OCI-LY3 (cell line): ENCODE measurements at regions not wholly inside any gene's neighbourhood (a gene's known extent, or its start where the extent isn't known, plus 50 kb on each side); places are given as distances from the start of the nearest gene placed in this dataset.

Experiments
- H2AFZ ChIP-seq: fragments of 200-600, 300-600 bp; shearing (Covaris generic); 2 replicates; pipeline ENCODE4 v1.6.0; 2014; ENCODE audit warnings: antibody characterized with exemption, low read depth, low read length
- H3K27ac ChIP-seq: fragments of 200-600, 300-600 bp; sonication (generic); 2 replicates; pipeline ENCODE4 v1.5.1; 2014; ENCODE audit warnings: mild to moderate bottlenecking, low read length, moderate library complexity, mixed read lengths
- H3K27me3 ChIP-seq: fragments of 200-600, 300-600 bp; sonication (generic); 2 replicates; pipeline ENCODE4 v1.6.1; 2014; ENCODE audit warnings: low read depth, low read length, mixed read lengths
- H3K36me3 ChIP-seq: fragments of 200-600, 300-600 bp; sonication (generic); replicated peaks from 2 replicates; pipeline ENCODE3; 2014; ENCODE audit warnings: low read depth, low read length, mixed read lengths
- H3K4me1 ChIP-seq: fragments of 300-600, 200-600 bp; sonication (generic); 2 replicates; pipeline ENCODE4 v1.6.1; 2014; ENCODE audit warnings: low read length, mixed read lengths
- H3K4me2 ChIP-seq: fragments of 200-600, 300-600 bp; sonication (generic); 2 replicates; pipeline ENCODE4 v1.6.1; 2014; ENCODE audit warnings: low read length, mixed read lengths
- H3K4me3 ChIP-seq: fragments of 300-600, 200-600 bp; sonication (generic); 2 replicates; pipeline ENCODE4 v1.5.1; 2014; ENCODE audit warnings: antibody characterized with exemption, mild to moderate bottlenecking, low read length, moderate library complexity
- H3K79me2 ChIP-seq: fragments of 300-600, 200-600 bp; shearing (Covaris generic); 2 replicates; pipeline ENCODE4 v1.6.1; 2014; ENCODE audit warnings: mild to moderate bottlenecking, low read length, mixed read lengths
- H3K9ac ChIP-seq: fragments of 300-600, 200-600 bp; shearing (Covaris generic); 2 replicates; pipeline ENCODE4 v1.6.0; 2014; ENCODE audit warnings: mild to moderate bottlenecking, low read length, moderate library complexity
- H3K9me3 ChIP-seq: fragments of 200-600, 300-600 bp; shearing (Covaris generic); 2 replicates; pipeline ENCODE4 v1.6.1; 2014; ENCODE audit warnings: low read length, mixed read lengths; ENCODE audit not compliant: insufficient read depth
- H4K20me1 ChIP-seq: fragments of 200-600, 300-600 bp; sonication (generic); 2 replicates; pipeline ENCODE4 v1.6.1; 2016; ENCODE audit warnings: low read length, mixed read lengths; ENCODE audit not compliant: insufficient read depth
- EZH2phosphoT487 ChIP-seq: fragments of 200-600 bp; shearing (Covaris generic); IDR thresholded peaks from 2 replicates; pipeline ENCODE4 v1.6.1; 2018; ENCODE audit warnings: antibody characterized with exemption, mixed run types, low read depth
- TF ChIP-seq, protein P1 (sequence below): fragments of 200-600, 300-600 bp; sonication (generic); IDR thresholded peaks from 2 replicates; pipeline ENCODE4 v1.5.1; 2014; ENCODE audit warnings: antibody characterized with exemption, low read length, low read depth

DNA sequence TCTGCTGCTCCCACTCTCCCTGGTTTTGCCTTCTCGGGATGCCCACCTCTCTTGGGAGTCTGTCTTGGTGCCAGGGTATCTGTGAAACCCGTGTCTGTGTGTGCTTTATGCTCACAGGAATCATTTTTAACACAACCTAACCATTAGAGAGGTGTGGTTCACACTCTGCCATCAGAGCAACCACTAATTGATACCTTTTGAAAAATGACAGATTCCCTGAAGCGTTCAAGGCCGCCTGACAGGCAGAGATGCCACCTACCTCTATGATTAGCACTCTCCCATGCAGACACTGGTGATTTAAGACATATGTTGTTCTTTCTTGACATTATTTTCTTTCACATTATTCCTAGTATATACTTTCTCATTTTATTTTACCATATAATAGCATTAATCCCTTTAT, 207.3 kb upstream of the SGCD start:
- H3K4me2 ChIP-seq, result no peak overlapping the region
- no peak overlapping the region for H3K9ac ChIP-seq
- no peak overlapping the region for H3K4me3 ChIP-seq
- H3K79me2 ChIP-seq, result no peaks in the 10 kb centered on the region
- no peaks in the 10 kb centered on the region for H3K9me3 ChIP-seq
- TF ChIP-seq, protein P1, sequence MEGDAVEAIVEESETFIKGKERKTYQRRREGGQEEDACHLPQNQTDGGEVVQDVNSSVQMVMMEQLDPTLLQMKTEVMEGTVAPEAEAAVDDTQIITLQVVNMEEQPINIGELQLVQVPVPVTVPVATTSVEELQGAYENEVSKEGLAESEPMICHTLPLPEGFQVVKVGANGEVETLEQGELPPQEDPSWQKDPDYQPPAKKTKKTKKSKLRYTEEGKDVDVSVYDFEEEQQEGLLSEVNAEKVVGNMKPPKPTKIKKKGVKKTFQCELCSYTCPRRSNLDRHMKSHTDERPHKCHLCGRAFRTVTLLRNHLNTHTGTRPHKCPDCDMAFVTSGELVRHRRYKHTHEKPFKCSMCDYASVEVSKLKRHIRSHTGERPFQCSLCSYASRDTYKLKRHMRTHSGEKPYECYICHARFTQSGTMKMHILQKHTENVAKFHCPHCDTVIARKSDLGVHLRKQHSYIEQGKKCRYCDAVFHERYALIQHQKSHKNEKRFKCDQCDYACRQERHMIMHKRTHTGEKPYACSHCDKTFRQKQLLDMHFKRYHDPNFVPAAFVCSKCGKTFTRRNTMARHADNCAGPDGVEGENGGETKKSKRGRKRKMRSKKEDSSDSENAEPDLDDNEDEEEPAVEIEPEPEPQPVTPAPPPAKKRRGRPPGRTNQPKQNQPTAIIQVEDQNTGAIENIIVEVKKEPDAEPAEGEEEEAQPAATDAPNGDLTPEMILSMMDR, result no peak
- TF ChIP-seq EZH2phosphoT487, result no peak
- no peaks in the 10 kb centered on the region for H3K36me3 ChIP-seq
- no peak overlapping the region for H2AFZ ChIP-seq
- no peak overlapping the region for H3K27ac ChIP-seq
- H3K4me1 ChIP-seq, result no peaks in the 10 kb centered on the region
- H3K27me3 ChIP-seq, result no peaks in the 10 kb centered on the region
- H4K20me1 ChIP-seq, result no peaks in the 10 kb centered on the region

DNA sequence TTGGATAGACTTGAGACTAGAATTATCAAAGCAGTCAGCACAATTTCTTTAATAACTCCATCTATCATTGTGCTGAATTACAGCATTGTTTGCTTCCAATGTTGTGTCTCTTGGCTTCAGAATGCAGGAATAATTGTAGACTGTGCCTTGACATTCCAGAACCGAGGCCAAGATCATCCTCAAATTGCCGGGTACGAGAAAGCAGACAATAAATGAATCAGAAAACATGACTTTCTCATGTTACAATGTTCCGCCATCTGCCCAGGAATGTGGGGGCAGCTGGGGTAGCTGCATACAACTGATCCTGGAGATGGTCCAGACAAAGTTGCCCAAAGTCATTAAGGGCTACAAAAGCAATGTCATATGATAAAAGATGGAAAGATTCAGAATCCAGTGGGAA, 206.2 kb upstream of the SGCD start:
- Histone ChIP-seq H3K27me3 (no peaks in the 10 kb centered on the region), H3K9ac (no peak overlapping the region), H3K9me3 (no peaks in the 10 kb centered on the region), H3K4me2 (no peak overlapping the region), H3K36me3 (no peaks in the 10 kb centered on the region), H4K20me1 (no peaks in the 10 kb centered on the region), H3K27ac (no peak overlapping the region), H3K4me1 (no peaks in the 10 kb centered on the region), H3K4me3 (no peak overlapping the region), H2AFZ (no peak overlapping the region), H3K79me2 (no peaks in the 10 kb centered on the region)
- TF ChIP-seq, protein P1, result no peak
- no peak for TF ChIP-seq EZH2phosphoT487

DNA sequence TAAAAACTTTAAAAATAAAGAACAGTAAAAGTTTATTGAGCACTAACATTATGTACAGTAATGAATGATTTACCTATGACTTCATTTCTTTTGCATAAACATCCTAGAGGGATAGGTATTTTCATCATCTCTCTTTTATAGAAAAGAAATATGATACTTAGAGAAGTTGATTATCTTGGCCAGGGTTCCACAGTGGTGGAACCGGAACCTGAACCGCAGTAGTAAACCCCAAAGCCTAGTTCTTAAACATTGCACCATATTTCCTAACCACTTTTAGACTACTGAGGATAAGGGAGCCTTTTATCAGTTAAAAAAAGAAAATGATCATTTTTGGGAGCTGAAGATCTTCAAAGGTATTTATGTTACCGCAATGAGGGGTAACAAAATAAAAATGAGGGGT, 205.7 kb upstream of the SGCD start:
- Histone ChIP-seq H3K4me2 (no peak overlapping the region), H3K27ac (no peak overlapping the region), H3K9ac (no peak overlapping the region), H3K27me3 (no peaks in the 10 kb centered on the region), H3K36me3 (no peaks in the 10 kb centered on the region), H3K4me1 (no peaks in the 10 kb centered on the region), H4K20me1 (no peaks in the 10 kb centered on the region), H3K4me3 (no peak overlapping the region), H3K79me2 (no peaks in the 10 kb centered on the region), H2AFZ (no peak overlapping the region), H3K9me3 (no peaks in the 10 kb centered on the region)
- TF ChIP-seq, protein P1, result no peak
- no peak for TF ChIP-seq EZH2phosphoT487

DNA sequence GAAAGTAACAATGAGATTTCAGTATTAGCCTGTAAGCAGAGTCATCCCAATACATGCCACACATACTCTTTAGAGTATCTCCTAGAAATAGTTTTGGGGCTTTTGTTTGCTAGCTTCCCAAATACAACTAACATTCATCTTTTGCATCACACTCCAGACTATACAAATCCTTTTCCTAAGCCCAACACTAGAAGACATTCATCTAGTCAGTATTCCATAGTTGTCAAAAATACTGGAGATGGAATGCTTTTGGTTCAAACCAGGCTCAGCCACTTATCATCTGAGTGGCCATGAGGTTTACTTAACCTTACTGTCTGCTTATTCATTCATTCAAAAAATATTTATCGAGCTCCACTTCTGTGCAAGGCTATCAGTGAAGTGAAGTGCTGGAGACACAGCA, 205.1 kb upstream of the SGCD start:
- Histone ChIP-seq H3K9me3 (no peaks in the 10 kb centered on the region), H3K79me2 (no peaks in the 10 kb centered on the region), H3K27ac (no peak overlapping the region), H3K4me1 (no peaks in the 10 kb centered on the region), H2AFZ (no peak overlapping the region), H3K27me3 (no peaks in the 10 kb centered on the region), H4K20me1 (no peaks in the 10 kb centered on the region), H3K36me3 (no peaks in the 10 kb centered on the region), H3K4me2 (no peak overlapping the region), H3K9ac (no peak overlapping the region), H3K4me3 (no peak overlapping the region)
- TF ChIP-seq, protein P1, result no peak
- TF ChIP-seq EZH2phosphoT487, result no peak
